HepG2 (cell line): ENCODE measurements at regions not wholly inside any gene's neighbourhood (a gene's known extent, or its start where the extent isn't known, plus 50 kb on each side); places are given as distances from the start of the nearest gene placed in this dataset.

Experiments
- UBTF ChIP-seq: sonication (generic); formaldehyde crosslinking; IDR thresholded peaks from 2 replicates; pipeline ENCODE4 v1.4.0; 2020; ENCODE audit warnings: mild to moderate bottlenecking, missing genetic modification reagents
- ZKSCAN1 ChIP-seq: fragments of 150-350 bp; IDR thresholded peaks from 2 replicates; pipeline ENCODE4 v1.6.1; 2014; ENCODE audit warnings: low read length
- ZNF101 ChIP-seq: sonication (generic); formaldehyde crosslinking; IDR thresholded peaks from 2 replicates; pipeline ENCODE4 v1.4.0; 2020; ENCODE audit warnings: mild to moderate bottlenecking, low read depth, missing genetic modification reagents, borderline replicate concordance
- TF ChIP-seq, protein P1 (sequence below): sonication (generic); formaldehyde crosslinking; IDR thresholded peaks from 2 replicates; pipeline ENCODE4 v1.5.0; 2020; ENCODE audit warnings: mild to moderate bottlenecking, missing genetic modification reagents, moderate library complexity

DNA sequence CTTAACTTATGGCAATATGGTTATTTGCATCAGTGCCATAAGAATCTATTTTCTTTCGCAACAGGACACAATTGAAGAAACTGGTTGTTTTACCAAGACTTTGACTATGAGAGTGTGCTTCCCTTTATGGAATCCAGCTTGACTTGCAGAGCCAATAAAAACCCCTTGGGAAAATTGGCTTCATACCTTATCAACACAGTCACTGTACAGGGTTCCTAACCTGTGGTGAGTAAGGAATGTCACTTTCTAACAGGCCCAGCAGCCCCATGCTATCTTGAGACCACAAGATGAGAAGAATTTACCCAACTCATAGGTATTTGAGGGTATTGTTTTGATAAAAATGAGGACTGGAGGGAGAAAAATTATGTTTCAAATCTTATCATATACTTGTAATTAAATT, 418.5 kb upstream of the MAP2 start:
- no peak for TF ChIP-seq ZNF101 (CRISPR knock-in tag)
- TF ChIP-seq UBTF (CRISPR knock-in tag), result no peak
- no peak for TF ChIP-seq ZKSCAN1
- TF ChIP-seq, protein P1, sequence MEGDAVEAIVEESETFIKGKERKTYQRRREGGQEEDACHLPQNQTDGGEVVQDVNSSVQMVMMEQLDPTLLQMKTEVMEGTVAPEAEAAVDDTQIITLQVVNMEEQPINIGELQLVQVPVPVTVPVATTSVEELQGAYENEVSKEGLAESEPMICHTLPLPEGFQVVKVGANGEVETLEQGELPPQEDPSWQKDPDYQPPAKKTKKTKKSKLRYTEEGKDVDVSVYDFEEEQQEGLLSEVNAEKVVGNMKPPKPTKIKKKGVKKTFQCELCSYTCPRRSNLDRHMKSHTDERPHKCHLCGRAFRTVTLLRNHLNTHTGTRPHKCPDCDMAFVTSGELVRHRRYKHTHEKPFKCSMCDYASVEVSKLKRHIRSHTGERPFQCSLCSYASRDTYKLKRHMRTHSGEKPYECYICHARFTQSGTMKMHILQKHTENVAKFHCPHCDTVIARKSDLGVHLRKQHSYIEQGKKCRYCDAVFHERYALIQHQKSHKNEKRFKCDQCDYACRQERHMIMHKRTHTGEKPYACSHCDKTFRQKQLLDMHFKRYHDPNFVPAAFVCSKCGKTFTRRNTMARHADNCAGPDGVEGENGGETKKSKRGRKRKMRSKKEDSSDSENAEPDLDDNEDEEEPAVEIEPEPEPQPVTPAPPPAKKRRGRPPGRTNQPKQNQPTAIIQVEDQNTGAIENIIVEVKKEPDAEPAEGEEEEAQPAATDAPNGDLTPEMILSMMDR (CRISPR knock-in tag), result no peak
